ENCODE measurements at regions not wholly inside any gene's neighbourhood (a gene's known extent, or its start where the extent isn't known, plus 50 kb on each side); places are given as distances from the start of the nearest gene placed in this dataset.
A peak's percentile ranks its signal among the peaks of the same experiment; 100 is the strongest.

DNA sequence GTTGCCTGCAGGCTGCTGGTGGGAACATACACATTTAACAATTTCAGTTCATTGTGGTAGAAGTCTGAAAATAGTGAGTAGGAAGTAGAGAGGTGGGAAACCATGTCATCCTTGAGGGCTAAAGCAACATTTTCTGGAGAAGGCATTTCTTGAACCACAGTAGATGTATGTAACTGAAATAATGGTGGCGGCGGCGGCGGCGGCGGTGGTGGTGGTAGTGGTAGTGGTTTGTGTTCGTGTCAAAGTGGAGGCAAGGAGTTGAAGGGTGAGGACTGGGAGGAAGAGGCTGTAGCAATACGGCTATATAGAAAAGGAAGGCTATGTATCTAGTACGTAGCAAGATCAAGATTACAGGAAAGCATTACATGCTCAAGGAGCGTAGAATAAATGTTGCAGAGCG, 1381.6 kb upstream of the TENM3 start:
- no peak for TF ChIP-seq CTCF (IDR thresholded peaks at IDR 0.05; ENCODE audit: insufficient read depth, low read length)
- DNase-seq (ENCODE audit: low read depth): no peak
- no peak overlapping the region for H3K4me3 ChIP-seq (ENCODE audit: low read depth, low read length)

GRCh38 chr4:180866933-180867643, 1376.1 kb upstream of the TENM3 start:
- TF ChIP-seq CTCF (IDR thresholded peaks at IDR 0.05; ENCODE audit: insufficient read depth, low read length): no peak
- DNase-seq (ENCODE audit: low read depth): no peak
- no peak overlapping the region for H3K4me3 ChIP-seq (ENCODE audit: low read depth, low read length)

DNA sequence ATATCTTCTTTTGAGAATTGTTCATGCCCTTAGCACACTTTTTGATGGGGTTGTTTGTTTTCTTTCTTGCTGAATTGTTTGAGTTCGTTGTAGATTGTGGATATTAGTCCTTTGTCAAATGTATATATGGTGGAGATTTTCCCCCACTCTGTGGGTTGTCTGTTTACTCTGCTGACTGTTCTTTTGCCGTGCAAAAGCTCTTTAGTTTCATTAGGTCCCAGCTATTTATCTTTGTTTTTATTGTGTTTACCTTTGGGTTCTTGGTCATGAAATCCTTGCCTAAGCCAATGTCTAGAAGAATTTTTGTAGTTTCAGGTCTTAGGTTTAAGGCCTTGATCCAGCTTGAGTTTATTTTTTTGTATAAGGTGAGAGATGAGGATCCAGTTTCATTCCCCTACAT, 1372.6 kb upstream of the TENM3 start:
- DNase-seq (ENCODE audit: low read depth): no peak
- H3K4me3 ChIP-seq (ENCODE audit: low read depth, low read length): no peak overlapping the region
- no peak for TF ChIP-seq CTCF (IDR thresholded peaks at IDR 0.05; ENCODE audit: insufficient read depth, low read length)

DNA sequence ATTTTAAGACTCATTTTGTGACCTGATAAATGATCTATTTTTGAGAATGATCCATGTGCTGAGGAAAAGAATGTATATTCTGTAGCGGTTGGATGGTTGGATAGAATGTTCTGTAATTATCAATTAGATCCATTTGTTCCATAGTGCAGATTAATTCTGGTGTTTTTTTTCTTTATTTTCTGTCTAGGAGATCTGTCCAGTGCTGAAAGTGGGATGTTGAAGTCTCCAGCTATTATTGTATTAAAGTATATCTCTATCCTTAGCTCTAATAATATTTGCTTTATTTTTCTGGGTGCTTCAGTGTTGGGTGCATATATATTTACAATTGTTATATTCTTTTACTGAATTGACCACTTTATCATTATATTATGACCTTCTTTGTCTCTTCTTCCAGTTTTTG, 1344.9 kb upstream of the TENM3 start:
- no peak overlapping the region for H3K4me3 ChIP-seq (ENCODE audit: low read depth, low read length)
- DNase-seq (ENCODE audit: low read depth): no peak
- no peak for TF ChIP-seq CTCF (IDR thresholded peaks at IDR 0.05; ENCODE audit: insufficient read depth, low read length)

GRCh38 chr4:180900781-180901180, 1342.4 kb upstream of the TENM3 start:
- no peak overlapping the region for H3K4me3 ChIP-seq (ENCODE audit: low read depth, low read length)
- no peak for TF ChIP-seq CTCF (IDR thresholded peaks at IDR 0.05; ENCODE audit: insufficient read depth, low read length)
- no peak for DNase-seq (ENCODE audit: low read depth)

DNA sequence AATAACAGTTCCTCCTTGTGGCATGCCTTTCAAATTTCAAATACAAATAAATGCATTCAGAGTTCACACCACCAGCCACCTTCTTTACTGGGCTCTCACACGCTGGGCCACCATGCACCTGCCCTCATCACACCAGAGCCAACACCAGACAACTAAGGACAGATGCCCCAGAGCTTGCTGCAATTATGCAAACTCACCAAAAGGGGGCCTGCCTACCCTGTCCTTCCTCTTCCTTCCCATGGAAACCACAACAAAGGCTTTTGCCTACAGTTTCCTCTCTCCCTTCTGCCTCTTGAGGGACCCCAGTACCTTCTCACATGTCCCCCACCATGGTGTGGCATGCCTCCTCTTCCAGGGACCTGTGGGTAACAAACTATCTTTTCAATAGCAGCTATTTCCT, 1333.9 kb upstream of the TENM3 start:
- DNase-seq (ENCODE audit: low read depth): peak; percentile 32
- peak; percentile 50 for TF ChIP-seq CTCF (IDR thresholded peaks at IDR 0.05; ENCODE audit: insufficient read depth, low read length)
- no peak overlapping the region for H3K4me3 ChIP-seq (ENCODE audit: low read depth, low read length)

DNA sequence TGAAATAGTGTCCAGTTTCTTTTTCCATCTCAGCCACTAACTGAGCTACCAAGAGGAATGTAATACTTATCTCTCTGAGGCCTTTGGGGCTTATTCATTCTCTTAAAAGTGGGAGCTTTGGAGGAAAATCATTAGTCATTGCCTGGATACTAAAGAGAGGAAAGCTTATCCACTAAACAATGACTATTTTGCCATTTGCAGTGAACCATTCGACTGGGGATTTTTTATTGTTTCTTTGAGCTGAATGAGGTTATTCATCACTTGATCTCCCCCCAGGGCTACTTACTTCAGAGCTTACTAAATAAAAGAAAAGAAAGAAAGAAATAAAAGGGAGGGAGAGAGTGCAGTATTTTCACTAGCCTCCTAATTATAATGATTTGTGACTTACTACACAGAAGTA, 1329.5 kb upstream of the TENM3 start:
- no peak for TF ChIP-seq CTCF (IDR thresholded peaks at IDR 0.05; ENCODE audit: insufficient read depth, low read length)
- peak; percentile 80 for DNase-seq (ENCODE audit: low read depth)
- H3K4me3 ChIP-seq (ENCODE audit: low read depth, low read length): no peak overlapping the region
